ENCODE measurements at regions not wholly inside any gene's neighbourhood (a gene's known extent, or its start where the extent isn't known, plus 50 kb on each side); places are given as distances from the start of the nearest gene placed in this dataset.
A peak's percentile ranks its signal among the peaks of the same experiment; 100 is the strongest.

DNA sequence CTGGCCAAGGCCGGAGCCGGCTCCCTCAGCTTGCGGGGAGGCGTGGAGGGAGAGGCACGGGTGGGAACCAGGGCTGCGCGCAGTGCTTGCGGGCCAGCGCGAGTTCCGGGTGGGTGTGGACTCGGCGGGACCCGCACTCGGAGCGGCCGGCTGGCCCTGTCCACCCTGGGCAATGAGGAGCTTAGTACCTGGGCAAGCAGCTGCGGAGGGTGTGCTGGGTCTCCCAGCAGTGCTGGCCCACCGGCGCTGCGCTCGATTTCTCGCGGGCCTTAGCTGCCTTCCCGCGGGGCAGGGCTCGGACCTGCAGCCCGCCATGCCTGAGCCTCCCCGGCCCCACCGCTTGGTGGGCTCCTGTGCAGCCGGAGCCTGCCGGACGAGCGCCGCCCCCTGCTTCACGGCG is 91.4 kb upstream of the MAN1A1 start:
- WGBS (ENCODE audit: insufficient coverage, low coverage, missing lambda C conversion rate) = 96% methylated on average over 16 of the region's 37 CpGs
- FAIRE-seq (no peak), DNase-seq (ENCODE audit: extremely low read depth in 1 of 4, low spot score in 3 of 4) (no peak), ATAC-seq (no peak)
- H3K4me3 ChIP-seq = no peak overlapping the region
- no peaks in the 10 kb centered on the region for H3K79me2 ChIP-seq (ENCODE audit: control insufficient read depth, insufficient read depth, low read length)
- ChIA-PET POLR2A (interaction anchor here (1.4 kb wide), 1 partner anchor 9 kb away, joined by 4 read pairs; no protein-coding TSS in a partner anchor), CTCF (ENCODE audit: low intra/inter-chr PET ratio) (no interaction called here)
- peaks cover 0 to 26% of the 10 kb centered on the region in 2 experiments; a peak in 2 of 5 replicates for H3K4me1 ChIP-seq (replicated peaks in 1 of 2; ENCODE audit: control insufficient read depth in 2 of 2, insufficient read depth in 2 of 2, low read length in 2 of 2)
- no peaks in the 10 kb centered on the region for H4K20me1 ChIP-seq (replicated peaks; ENCODE audit: control insufficient read depth, insufficient read depth, low read length)
- no peak overlapping the region for H3K4me2 ChIP-seq (ENCODE audit: insufficient read depth, low read length)
- no peak overlapping the region for H2AFZ ChIP-seq (ENCODE audit: low read depth, low read length)
- H3K9me3 ChIP-seq (replicated peaks; ENCODE audit: control insufficient read depth, insufficient read depth, low read depth, low read length) = peaks cover 5% of the 10 kb centered on the region; the same call in 1 of the 2 replicates
- no peaks in the 10 kb centered on the region for H3K36me3 ChIP-seq (ENCODE audit: control insufficient read depth, insufficient read depth, low read length)
- no TSS peak for BruUV-seq (replicated peaks)
- H3K27me3 ChIP-seq (ENCODE audit: control insufficient read depth in 2 of 2, insufficient read depth in 2 of 2, low read length in 2 of 2) = no peaks in the 10 kb centered on the region
- intact Hi-C loops (cut with micrococcal nuclease) = no loop called here
- no peak for TF ChIP-seq RBM39 (optimal IDR thresholded peaks at IDR 0.05; ENCODE audit: low read depth, low read length)
- TF ChIP-seq, protein P1, sequence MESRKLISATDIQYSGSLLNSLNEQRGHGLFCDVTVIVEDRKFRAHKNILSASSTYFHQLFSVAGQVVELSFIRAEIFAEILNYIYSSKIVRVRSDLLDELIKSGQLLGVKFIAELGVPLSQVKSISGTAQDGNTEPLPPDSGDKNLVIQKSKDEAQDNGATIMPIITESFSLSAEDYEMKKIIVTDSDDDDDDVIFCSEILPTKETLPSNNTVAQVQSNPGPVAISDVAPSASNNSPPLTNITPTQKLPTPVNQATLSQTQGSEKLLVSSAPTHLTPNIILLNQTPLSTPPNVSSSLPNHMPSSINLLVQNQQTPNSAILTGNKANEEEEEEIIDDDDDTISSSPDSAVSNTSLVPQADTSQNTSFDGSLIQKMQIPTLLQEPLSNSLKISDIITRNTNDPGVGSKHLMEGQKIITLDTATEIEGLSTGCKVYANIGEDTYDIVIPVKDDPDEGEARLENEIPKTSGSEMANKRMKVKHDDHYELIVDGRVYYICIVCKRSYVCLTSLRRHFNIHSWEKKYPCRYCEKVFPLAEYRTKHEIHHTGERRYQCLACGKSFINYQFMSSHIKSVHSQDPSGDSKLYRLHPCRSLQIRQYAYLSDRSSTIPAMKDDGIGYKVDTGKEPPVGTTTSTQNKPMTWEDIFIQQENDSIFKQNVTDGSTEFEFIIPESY (CRISPR knock-in tag; IDR thresholded peaks at IDR 0.05) = 0 out of 2 replicates have a peak, but pooled peaks have one; percentile 45
- TF ChIP-seq, protein P2, sequence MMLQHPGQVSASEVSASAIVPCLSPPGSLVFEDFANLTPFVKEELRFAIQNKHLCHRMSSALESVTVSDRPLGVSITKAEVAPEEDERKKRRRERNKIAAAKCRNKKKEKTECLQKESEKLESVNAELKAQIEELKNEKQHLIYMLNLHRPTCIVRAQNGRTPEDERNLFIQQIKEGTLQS (IDR thresholded peaks at IDR 0.05) = peak; percentile 14; the same call in 1 of the 2 replicates
- TF ChIP-seq, protein P2 (CRISPR knock-in tag; conservative IDR thresholded peaks at IDR 0.05) = no peak
- TF ChIP-seq, protein P3, sequence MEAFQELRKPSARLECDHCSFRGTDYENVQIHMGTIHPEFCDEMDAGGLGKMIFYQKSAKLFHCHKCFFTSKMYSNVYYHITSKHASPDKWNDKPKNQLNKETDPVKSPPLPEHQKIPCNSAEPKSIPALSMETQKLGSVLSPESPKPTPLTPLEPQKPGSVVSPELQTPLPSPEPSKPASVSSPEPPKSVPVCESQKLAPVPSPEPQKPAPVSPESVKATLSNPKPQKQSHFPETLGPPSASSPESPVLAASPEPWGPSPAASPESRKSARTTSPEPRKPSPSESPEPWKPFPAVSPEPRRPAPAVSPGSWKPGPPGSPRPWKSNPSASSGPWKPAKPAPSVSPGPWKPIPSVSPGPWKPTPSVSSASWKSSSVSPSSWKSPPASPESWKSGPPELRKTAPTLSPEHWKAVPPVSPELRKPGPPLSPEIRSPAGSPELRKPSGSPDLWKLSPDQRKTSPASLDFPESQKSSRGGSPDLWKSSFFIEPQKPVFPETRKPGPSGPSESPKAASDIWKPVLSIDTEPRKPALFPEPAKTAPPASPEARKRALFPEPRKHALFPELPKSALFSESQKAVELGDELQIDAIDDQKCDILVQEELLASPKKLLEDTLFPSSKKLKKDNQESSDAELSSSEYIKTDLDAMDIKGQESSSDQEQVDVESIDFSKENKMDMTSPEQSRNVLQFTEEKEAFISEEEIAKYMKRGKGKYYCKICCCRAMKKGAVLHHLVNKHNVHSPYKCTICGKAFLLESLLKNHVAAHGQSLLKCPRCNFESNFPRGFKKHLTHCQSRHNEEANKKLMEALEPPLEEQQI (IDR thresholded peaks at IDR 0.05) = peak; percentile 57; the same call in 1 of the 2 replicates
- in situ Hi-C loops (cut with MboI) = no loop called here
- H3K27ac ChIP-seq (ENCODE audit: extremely low read depth, low read depth, low read length) = no peak overlapping the region
- no peak overlapping the region for H3K9ac ChIP-seq (ENCODE audit: insufficient read depth in 1 of 2, low read depth in 2 of 2, low read length in 2 of 2)
- no peaks in the 10 kb centered on the region for H3K9me1 ChIP-seq (ENCODE audit: control insufficient read depth, insufficient read depth, low read length)
